ENCODE measurements at regions not wholly inside any gene's neighbourhood (a gene's known extent, or its start where the extent isn't known, plus 50 kb on each side); places are given as distances from the start of the nearest gene placed in this dataset.
A peak's percentile ranks its signal among the peaks of the same experiment; 100 is the strongest.
"Not testable (repeated sequence)": the region's sequence is repeated elsewhere in the genome, so short reads cannot be mapped to it uniquely, and the experiment has no call there.

DNA sequence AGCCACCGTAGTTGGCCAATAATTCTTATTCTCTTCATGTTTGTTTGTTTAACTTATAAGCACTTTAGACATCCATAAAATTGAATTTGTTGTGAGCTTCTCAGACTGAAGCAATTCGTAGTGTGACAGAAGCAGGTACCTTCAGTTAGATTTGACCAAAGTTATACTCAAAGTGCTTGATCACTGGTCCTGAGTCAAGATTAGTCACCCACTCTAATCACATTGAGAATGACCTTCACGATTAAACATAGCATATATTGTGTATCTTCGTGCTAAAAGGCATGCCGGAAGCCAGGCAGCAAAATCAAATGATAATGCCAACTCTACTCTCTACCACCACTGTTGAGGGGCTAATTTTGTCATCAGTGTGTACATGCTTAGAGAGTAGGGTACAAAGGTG, 763.7 kb upstream of the MBL2 start:
- Histone ChIP-seq H3K27ac (no peak overlapping the region), H3K27me3 (no peaks in the 10 kb centered on the region), H3K4me1 (peaks cover 0 to 13% (median 3%) of the 10 kb centered on the region in 4 donors), H3K36me3 (no peaks in the 10 kb centered on the region), H3K9me3 (no peaks in the 10 kb centered on the region), H3K4me3 (no peak overlapping the region)
- 73% methylated on average over 5 of the region's 5 CpGs for WGBS (ENCODE audit: insufficient coverage, low coverage, low lambda C conversion rate, missing lambda C conversion rate)
- DNase-seq (no peak), ATAC-seq (peak in 1 of 4 donors; percentile 64)
- no peak for TF ChIP-seq POLR2A (IDR thresholded peaks at IDR 0.05)
- TF ChIP-seq, protein P1, sequence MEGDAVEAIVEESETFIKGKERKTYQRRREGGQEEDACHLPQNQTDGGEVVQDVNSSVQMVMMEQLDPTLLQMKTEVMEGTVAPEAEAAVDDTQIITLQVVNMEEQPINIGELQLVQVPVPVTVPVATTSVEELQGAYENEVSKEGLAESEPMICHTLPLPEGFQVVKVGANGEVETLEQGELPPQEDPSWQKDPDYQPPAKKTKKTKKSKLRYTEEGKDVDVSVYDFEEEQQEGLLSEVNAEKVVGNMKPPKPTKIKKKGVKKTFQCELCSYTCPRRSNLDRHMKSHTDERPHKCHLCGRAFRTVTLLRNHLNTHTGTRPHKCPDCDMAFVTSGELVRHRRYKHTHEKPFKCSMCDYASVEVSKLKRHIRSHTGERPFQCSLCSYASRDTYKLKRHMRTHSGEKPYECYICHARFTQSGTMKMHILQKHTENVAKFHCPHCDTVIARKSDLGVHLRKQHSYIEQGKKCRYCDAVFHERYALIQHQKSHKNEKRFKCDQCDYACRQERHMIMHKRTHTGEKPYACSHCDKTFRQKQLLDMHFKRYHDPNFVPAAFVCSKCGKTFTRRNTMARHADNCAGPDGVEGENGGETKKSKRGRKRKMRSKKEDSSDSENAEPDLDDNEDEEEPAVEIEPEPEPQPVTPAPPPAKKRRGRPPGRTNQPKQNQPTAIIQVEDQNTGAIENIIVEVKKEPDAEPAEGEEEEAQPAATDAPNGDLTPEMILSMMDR (IDR thresholded peaks at IDR 0.05): no peak
- intact Hi-C loops (cut with DNase I): no loop called here

DNA sequence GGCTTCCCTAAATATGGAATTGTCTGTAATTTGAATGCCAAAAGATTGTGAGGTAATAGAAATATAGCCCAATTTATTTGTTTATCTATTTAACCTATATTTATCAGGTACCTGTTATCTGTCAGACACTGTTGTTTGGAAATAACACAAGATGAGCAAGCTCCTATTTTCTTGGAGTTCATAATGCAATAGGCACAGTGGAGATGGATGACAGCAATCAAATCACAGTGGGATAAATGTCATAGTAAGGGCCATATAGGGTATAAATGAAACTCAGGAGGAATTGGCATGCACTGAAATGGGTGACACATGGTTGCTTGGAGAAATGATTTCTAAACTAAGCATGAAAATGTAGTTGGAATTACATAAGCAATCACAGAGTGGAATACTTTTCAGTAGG, 761.8 kb upstream of the MBL2 start:
- peaks cover 0 to 13% (median 3%) of the 10 kb centered on the region in 4 donors for H3K4me1 ChIP-seq
- no peak overlapping the region for H3K27ac ChIP-seq
- no peaks in the 10 kb centered on the region for H3K9me3 ChIP-seq
- ATAC-seq: no peak
- TF ChIP-seq, protein P1 (IDR thresholded peaks at IDR 0.05): no peak
- no peak for TF ChIP-seq POLR2A (IDR thresholded peaks at IDR 0.05)
- DNase-seq: no peak
- intact Hi-C loops (cut with DNase I): no loop called here
- H3K4me3 ChIP-seq: no peak overlapping the region
- no peaks in the 10 kb centered on the region for H3K36me3 ChIP-seq
- H3K27me3 ChIP-seq: no peaks in the 10 kb centered on the region

DNA sequence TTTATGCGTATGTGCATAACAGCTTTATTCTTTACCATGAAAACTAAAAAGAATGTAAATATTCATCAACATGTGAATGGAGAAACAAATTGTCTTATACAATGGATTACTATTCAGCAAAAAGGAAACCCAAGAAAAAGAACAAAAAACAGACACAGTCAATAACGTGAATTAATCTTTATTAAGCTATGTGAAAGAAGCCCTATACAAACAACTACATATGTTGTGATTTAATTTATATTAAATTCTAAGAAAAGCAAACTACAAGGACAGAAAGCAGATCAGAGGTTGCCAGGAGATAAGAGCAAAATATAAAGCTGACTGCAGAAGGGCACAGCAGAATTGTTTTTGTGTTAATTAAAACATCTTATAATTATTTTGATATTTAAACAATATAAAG, 756.4 kb upstream of the MBL2 start:
- no peaks in the 10 kb centered on the region for H3K4me1 ChIP-seq
- H3K27me3 ChIP-seq: no peaks in the 10 kb centered on the region
- TF ChIP-seq, protein P1 (IDR thresholded peaks at IDR 0.05): no peak
- no peak for TF ChIP-seq POLR2A (IDR thresholded peaks at IDR 0.05)
- WGBS (ENCODE audit: insufficient coverage, low coverage, low lambda C conversion rate, missing lambda C conversion rate): 74% methylated on average over 2 of the region's 2 CpGs
- no peak overlapping the region for H3K4me3 ChIP-seq
- intact Hi-C loops (cut with DNase I): no loop called here
- H3K36me3 ChIP-seq: no peaks in the 10 kb centered on the region
- H3K27ac ChIP-seq: no peak overlapping the region
- ATAC-seq (no peak), DNase-seq (no peak)
- no peaks in the 10 kb centered on the region for H3K9me3 ChIP-seq

DNA sequence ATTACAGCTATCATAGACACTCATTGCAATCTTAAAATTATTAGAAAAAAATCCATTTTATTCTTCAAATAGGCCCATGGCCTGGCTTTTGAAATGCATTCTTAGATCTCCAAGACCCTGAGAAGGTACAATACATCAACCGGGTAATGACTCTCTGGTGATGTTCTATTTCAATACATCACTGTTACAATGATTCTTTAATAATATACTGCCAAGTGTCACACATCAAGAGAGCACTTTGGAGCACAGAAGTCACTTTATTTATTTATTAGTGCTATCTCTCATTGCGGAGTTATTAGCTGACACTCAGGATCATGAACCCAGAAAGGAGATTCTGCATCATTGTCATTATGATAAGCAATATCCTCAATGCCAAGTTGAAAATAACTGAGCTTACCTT, 748.5 kb upstream of the MBL2 start:
- Histone ChIP-seq H3K4me3 (no peak overlapping the region), H3K4me1 (no peaks in the 10 kb centered on the region), H3K27ac (no peak overlapping the region), H3K36me3 (no peaks in the 10 kb centered on the region), H3K9me3 (no peaks in the 10 kb centered on the region), H3K27me3 (no peaks in the 10 kb centered on the region)
- no peak for DNase-seq
- no peak for ATAC-seq
- TF ChIP-seq, protein P1 (IDR thresholded peaks at IDR 0.05): no peak
- TF ChIP-seq POLR2A (IDR thresholded peaks at IDR 0.05): no peak
- intact Hi-C loops (cut with DNase I): no loop called here
- WGBS (ENCODE audit: insufficient coverage, low coverage, low lambda C conversion rate, missing lambda C conversion rate): 80% methylated on average over 2 of the region's 2 CpGs

DNA sequence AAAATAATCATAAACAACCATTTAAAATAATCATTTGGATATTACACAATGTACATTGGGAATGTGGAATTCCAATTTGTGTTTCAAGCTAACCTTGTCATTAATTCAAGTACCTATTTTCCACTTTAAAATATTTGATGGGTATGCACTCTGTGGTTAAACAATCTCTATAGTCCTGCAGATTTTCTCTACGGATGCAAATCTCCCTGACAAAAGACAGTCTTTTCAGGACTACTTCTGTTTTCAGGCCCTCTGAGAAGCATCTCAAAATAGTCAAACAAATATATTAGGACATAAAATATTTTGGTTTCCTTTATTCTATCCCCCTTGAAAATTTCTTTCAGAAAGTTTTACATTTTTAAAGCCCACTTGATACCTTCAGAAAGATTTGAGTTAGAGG, 735.6 kb upstream of the MBL2 start:
- Histone ChIP-seq H3K4me1 (no peaks in the 10 kb centered on the region), H3K27me3 (no peaks in the 10 kb centered on the region), H3K9me3 (no peaks in the 10 kb centered on the region), H3K27ac (no peak overlapping the region), H3K4me3 (no peak overlapping the region), H3K36me3 (no peaks in the 10 kb centered on the region)
- TF ChIP-seq, protein P1 (IDR thresholded peaks at IDR 0.05): no peak
- DNase-seq (no peak), ATAC-seq (no peak)
- WGBS (ENCODE audit: insufficient coverage, low coverage, low lambda C conversion rate, missing lambda C conversion rate): 53% methylated on average over 1 of the region's 1 CpG
- intact Hi-C loops (cut with DNase I): no loop called here

DNA sequence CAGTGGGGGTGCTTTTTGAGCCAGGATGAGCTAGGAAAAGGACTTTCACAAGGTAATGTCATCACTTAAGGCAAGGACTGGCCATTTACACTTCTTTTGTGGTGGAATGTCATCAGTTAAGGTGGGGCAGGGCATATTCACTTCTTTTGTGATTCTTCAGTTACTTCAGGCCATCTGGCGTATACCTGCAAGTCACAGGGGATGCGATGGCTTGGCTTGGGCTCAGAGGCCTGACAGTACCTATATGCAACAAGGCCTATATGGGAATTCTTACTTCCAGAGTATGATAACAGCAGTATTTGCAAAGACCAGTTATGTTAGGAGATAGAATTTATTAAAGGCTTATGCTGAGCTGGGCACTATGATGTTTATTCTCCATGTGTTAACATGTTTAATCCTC, 731.9 kb upstream of the MBL2 start:
- H3K36me3 ChIP-seq; intact Hi-C loops (cut with DNase I); H3K9me3 ChIP-seq; H3K4me1 ChIP-seq; DNase-seq; H3K27ac ChIP-seq; ATAC-seq; H3K27me3 ChIP-seq; H3K4me3 ChIP-seq: not testable (repeated sequence)
- 83% methylated on average over 1 of the region's 2 CpGs for WGBS (ENCODE audit: insufficient coverage, low coverage, low lambda C conversion rate, missing lambda C conversion rate)
